Lung (tissue), 11 donors: ENCODE measurements at regions not wholly inside any gene's neighbourhood (a gene's known extent, or its start where the extent isn't known, plus 50 kb on each side); places are given as distances from the start of the nearest gene placed in this dataset.

Experiments used
- ATAC-seq: fragments of 200-7000 bp; cut with Tn5 transposase; one replicate; pipeline ENCODE4 v1.9.1; 2020; ENCODE audit warnings: moderate number of reproducible peaks; ENCODE audit not compliant: insufficient read depth, low FRiP score
- DNase-seq, 3 donors: peaks; one replicate each; pipeline ENCODE4 v3.0.0-alpha.2; 2013 to 2017
- H3K27ac ChIP-seq, 2 donors: one replicate each; pipeline ENCODE4 v1.5.1; 2013; ENCODE audit warnings: mild to moderate bottlenecking in 2 of 2, moderate library complexity in 2 of 2, control low read depth in 1 of 2, inconsistent platforms in 1 of 2, low read depth in 1 of 2, low read length in 1 of 2
- H3K27me3 ChIP-seq, 3 donors: one replicate each; pipeline ENCODE4 v1.5.1; 2013; ENCODE audit warnings: low read length in 2 of 3; ENCODE audit not compliant: control insufficient read depth in 3 of 3, insufficient read depth in 3 of 3
- H3K36me3 ChIP-seq, 4 donors: one replicate each; pipeline ENCODE4 v1.5.1; 2013; ENCODE audit warnings: low read length in 4 of 4, mild to moderate bottlenecking in 1 of 4, moderate library complexity in 1 of 4; ENCODE audit not compliant: control insufficient read depth in 4 of 4, insufficient read depth in 4 of 4
- H3K4me1 ChIP-seq, 5 donors: one replicate each; pipeline ENCODE4 v1.5.1; 2013; ENCODE audit warnings: low read length in 5 of 5, mild to moderate bottlenecking in 2 of 5, moderate library complexity in 1 of 5; ENCODE audit not compliant: control insufficient read depth in 5 of 5, insufficient read depth in 5 of 5
- H3K4me3 ChIP-seq: one replicate; pipeline ENCODE4 v1.5.1; 2013; ENCODE audit warnings: mild to moderate bottlenecking, control low read depth, moderate library complexity
- H3K9ac ChIP-seq, 2 donors: one replicate each; pipeline ENCODE4 v1.5.1; 2013; ENCODE audit warnings: low read length in 2 of 2, control low read depth in 1 of 2; ENCODE audit not compliant: insufficient read depth in 1 of 2
- H3K9me3 ChIP-seq, 4 donors: one replicate each; pipeline ENCODE4 v1.5.1; 2013; ENCODE audit warnings: low read length in 3 of 4, mild to moderate bottlenecking in 1 of 4, moderate library complexity in 1 of 4; ENCODE audit not compliant: control insufficient read depth in 4 of 4, insufficient read depth in 3 of 4
- WGBS, 2 donors: extraction: QIAGEN DNeasy Blood & Tissue Kit; methylation state at CpG; one replicate each; pipeline ENCODE4 v1.1.7; 2013; 5-methylcytosine and 5-hydroxymethylcytosine counted together
- TF ChIP-seq, protein P1 (sequence below): IDR thresholded peaks from 2 replicates; pipeline ENCODE4 v1.5.1; 2012; ENCODE audit warnings: mild to moderate bottlenecking; ENCODE audit errors: control extremely low read depth, extremely low read depth
- donor health status: control.
- donor health status: control.
- donor health status: Bipolar disorder and iron deficiency.
- donor health status: healthy.
- donor health status: DM: yes; HTN: yes; CAD: no.

- Histone ChIP-seq H3K27ac (no peak overlapping the region), H3K9me3 (no peaks in the 10 kb centered on the region), H3K9ac (no peak overlapping the region), H3K4me1 (no peaks in the 10 kb centered on the region), H3K36me3 (no peaks in the 10 kb centered on the region), H3K4me3 (no peak overlapping the region), H3K27me3 (no peaks in the 10 kb centered on the region)
- TF ChIP-seq, protein P1, sequence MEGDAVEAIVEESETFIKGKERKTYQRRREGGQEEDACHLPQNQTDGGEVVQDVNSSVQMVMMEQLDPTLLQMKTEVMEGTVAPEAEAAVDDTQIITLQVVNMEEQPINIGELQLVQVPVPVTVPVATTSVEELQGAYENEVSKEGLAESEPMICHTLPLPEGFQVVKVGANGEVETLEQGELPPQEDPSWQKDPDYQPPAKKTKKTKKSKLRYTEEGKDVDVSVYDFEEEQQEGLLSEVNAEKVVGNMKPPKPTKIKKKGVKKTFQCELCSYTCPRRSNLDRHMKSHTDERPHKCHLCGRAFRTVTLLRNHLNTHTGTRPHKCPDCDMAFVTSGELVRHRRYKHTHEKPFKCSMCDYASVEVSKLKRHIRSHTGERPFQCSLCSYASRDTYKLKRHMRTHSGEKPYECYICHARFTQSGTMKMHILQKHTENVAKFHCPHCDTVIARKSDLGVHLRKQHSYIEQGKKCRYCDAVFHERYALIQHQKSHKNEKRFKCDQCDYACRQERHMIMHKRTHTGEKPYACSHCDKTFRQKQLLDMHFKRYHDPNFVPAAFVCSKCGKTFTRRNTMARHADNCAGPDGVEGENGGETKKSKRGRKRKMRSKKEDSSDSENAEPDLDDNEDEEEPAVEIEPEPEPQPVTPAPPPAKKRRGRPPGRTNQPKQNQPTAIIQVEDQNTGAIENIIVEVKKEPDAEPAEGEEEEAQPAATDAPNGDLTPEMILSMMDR, result no peak
- peak; percentile 34 for ATAC-seq
- DNase-seq, result peak in 1 of 3 donors; percentile 17
Measured at GRCh38 chr14:21923820-21924219, 250.2 kb upstream of the OR4E1 start.

DNA sequence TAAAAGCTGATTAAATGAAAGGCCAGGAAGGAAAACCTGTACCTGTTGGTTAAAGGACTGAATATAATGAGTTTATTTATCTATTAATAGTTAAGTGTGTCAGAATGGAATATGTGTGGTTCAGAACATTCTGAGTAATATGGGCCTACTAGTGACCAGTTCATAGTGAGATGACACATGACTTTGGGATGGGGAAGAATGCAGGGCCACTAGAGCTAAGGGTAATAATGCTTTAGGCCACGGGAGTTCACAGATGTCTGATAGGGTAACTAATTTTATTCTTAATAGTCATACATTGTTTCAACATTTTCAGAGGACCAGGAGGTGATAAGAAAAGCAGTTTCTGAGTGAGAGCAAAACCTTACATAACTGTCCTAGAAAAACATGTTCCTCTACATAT, 247.8 kb upstream of the OR4E1 start:
- H3K27ac ChIP-seq, result no peak overlapping the region
- H3K4me3 ChIP-seq, result no peak overlapping the region
- H3K9ac ChIP-seq, result no peak overlapping the region
- ATAC-seq (no peak), DNase-seq (no peak)
- 77 to 100% methylated on average over 1 of the region's 1 CpG for WGBS, 2 donors
- H3K4me1 ChIP-seq, result peaks cover 0 to 3% (median 0%) of the 10 kb centered on the region in 5 donors
- TF ChIP-seq, protein P1, result no peak
- H3K9me3 ChIP-seq, result no peaks in the 10 kb centered on the region
- H3K27me3 ChIP-seq, result no peaks in the 10 kb centered on the region
- no peaks in the 10 kb centered on the region for H3K36me3 ChIP-seq

- DNase-seq (peak; percentile 38 to 84 (median 71)), ATAC-seq (peak; percentile 48)
- TF ChIP-seq, protein P1, result peak; percentile 52
- Histone ChIP-seq H3K27ac (no peak overlapping the region), H3K9ac (peak overlapping the region in 1 of 2 donors; percentile 44), H3K36me3 (no peaks in the 10 kb centered on the region), H3K9me3 (no peaks in the 10 kb centered on the region), H3K27me3 (no peaks in the 10 kb centered on the region), H3K4me1 (peaks cover 0 to 3% (median 0%) of the 10 kb centered on the region in 5 donors), H3K4me3 (no peak overlapping the region)
- 16 to 17% methylated on average over 4 of the region's 4 CpGs for WGBS, 2 donors
Measured at GRCh38 chr14:21917699-21918436, 244.2 kb upstream of the OR4E1 start.
